HTR-8/SVneo (cell line): ENCODE measurements at regions not wholly inside any gene's neighbourhood (a gene's known extent, or its start where the extent isn't known, plus 50 kb on each side); places are given as distances from the start of the nearest gene placed in this dataset.
"Not testable (repeated sequence)": the region's sequence is repeated elsewhere in the genome, so short reads cannot be mapped to it uniquely, and the experiment has no call there.

Source experiments
- DNase-seq: peaks from one replicate; pipeline ENCODE4 v3.0.0; 2011; ENCODE audit warnings: low spot score, mixed read lengths; ENCODE audit not compliant: insufficient read length
- FAIRE-seq: peaks from 2 replicates; lab custom pipeline; 2011; peaks lifted over from hg19 to GRCh38; lab: Jason Lieb, UNC

DNA sequence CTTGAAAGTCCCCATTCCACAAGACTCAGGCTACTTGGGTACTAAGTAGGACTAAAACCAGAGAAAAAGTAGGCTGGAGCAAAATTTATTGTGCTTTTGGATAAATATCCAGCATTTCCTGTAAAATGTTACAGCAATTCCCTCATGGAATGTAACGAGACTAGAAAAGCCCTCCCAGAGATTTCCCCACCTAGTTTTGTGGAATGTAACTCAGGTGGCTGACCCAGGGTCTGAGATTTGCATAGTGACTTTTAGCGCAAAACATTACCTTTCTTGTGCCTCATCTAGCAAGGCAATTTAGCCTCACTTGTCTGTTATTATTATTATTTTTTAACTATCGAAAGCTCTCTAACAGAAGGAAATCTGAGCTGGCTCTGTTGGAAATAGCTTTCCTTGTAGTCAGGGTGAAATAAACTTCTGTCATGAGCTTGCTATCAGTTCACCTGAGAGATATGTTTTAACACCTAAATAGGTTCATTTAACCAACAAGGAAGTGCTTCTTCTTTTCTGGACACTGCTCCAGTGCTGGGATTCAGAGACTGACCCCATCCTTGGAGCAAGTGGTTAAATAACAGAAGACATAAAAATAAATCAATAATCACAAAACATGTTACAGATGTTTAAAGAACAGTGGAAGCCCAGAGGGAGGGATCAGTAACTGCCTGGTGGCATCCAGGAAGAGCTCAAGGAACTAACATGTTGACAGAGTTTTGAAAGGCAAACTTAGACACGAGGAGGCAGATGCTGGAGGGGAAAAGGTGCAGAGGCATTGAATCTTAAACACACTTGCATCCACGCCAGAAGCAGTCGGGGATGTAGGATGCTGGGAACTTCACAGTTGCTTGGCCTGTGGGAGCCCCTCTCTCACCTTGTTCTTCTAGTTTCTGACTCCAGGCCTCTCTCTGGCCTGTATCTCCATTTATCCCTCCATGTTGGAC, 68.3 kb upstream of the RHOU start:
- FAIRE-seq: no peak

DNA sequence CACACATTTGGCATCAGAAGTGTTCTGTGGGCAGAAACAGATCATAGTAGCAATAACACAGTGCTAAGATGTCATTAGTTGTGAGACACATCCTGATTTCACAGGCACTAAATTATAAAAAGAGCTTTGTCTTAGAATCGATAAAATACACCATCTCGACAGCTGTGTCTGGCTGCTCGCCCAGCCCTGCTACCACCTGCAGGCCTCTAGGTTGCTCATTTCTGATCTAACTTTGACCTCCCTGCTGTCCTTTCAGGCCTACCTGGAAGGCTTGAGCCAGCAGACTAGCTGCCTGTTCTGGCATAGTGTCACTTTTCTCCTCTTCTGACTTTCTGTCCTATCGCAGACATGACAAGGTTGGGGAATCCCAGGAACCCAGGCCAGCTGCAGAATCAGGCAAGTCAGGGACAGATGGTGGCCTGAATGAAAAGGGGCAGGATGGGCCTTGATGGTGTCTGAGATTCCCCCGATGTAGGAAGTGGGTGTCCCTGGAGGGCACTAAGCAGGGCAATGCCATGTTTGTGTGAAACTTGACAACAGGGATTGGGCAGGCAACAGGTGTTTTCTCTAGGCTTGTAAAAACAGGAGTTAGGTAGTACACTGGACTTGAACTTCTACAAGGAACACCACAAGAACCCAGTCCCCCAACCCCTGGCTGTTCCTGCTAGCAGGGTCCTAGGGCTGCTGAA, 66.6 kb upstream of the RHOU start:
- no peak for DNase-seq

More for the DNA sequence above, 68.3 kb upstream of the RHOU start:
- no peak for DNase-seq

DNA sequence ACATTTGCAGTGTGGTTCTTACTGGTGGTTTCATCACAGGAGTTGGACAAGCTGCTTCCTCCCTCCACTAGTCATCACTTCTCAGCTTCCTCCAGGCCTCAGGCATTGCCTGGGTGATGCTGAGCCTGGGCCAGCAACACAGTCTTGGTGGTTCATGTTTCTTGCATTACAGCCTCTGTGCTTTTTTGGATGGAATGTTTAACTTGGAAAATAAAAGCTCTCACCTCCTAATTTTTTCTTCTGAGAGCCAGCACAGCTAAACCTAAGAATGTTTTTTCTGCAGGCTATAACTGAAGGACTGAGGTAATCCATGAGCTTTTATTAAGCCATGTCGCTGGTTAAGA, 66.1 kb upstream of the RHOU start:
- no peak for FAIRE-seq
- no peak for DNase-seq

More for the DNA sequence above, 66.6 kb upstream of the RHOU start:
- FAIRE-seq: no peak

DNA sequence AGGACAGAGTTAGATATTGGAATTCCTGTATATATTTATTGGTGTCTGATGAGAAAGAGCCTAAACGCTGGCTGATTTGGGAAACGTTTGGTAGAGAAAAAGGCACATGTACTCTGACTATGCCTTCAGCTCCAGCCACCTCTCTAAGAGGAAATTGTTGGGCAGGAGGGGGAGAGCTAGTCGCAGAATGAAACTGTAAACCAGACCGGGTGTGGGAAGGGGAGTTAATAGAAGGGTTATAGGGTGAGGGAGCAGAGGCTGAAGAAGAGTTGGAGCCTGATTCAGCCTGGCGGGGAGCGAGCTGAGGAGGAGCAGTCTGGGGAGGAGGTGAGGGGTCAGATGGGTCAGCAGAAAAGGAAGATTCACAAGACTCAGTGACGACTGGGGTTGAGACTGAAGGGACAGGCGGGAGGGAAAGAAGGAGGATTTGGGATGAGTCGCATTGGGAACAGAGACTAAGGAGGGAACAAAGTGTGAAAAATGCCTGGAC, 54.2 kb upstream of the RHOU start:
- DNase-seq, FAIRE-seq: not testable (repeated sequence)

DNA sequence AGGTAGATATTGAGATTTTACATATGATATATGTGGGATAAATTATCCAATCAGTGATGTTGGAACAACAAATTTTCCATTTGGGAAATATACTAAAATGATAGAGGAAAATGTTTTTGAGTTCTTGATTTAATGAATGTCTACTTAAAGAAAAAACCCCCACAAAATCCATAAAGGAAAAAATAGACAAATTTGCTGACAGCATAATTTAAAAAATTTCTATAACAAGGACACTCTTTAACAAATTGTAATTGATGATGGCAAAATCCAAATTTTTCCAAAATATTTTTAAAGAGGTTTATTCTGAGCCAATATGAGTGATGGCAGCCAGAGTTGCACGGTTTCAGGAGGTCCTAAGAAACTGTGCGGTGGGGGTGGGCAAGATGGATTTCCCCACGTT, 51.9 kb upstream of the RHOU start:
- no peak for DNase-seq
- no peak for FAIRE-seq

DNA sequence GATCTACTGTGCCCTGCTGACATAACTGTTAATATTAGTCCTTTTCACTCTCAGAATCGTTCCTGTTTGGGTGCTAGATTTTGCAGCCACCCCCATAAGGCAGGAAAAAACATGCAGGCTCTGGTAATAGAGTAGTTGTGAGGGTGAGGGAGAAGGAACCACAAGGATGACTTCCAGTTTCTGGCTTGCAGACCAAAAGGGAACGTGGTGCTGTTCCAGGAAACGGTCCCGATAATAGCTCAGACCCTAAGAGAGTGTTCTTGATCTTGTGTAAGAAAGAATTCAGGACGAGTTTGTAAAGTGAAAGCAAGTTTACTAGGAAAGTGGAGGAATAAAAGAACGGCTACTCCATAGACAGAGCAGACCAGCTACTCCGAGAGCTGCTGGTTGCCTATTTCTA, 50.7 kb upstream of the RHOU start:
- DNase-seq (no peak), FAIRE-seq (no peak)

DNA sequence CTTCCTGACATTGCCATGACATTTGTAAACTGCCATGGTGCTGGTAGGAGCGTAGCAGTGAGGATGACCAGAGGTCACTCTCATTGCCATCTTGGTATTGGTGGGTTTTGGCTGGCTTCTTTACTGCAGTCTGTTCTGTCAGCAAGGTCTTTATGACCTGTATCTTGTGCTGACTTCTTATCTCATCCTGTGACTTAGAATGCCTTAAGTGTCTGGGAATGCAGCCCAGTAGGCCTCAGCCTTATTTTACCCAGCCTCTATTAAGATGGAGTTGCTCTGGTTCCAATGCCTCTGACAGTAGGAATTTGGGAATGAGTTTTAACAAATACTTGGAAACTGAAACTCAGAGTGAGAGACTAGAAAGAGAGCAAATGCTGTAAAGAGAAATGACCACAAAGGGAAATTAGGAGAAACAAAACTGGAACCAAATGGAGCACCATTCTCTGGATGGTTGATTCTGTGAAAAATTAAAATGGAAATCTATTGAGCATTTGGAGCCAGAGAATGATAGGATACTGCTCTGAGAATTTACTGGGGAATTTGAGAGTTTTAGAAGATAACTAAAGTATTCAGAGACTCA, 50.1 kb upstream of the RHOU start:
- DNase-seq: no peak
- FAIRE-seq: no peak
